GM12878 (cell line): ENCODE measurements at regions not wholly inside any gene's neighbourhood (a gene's known extent, or its start where the extent isn't known, plus 50 kb on each side); places are given as distances from the start of the nearest gene placed in this dataset.

Experiments
- ATAC-seq: fragments of 200-7000 bp; cut with Tn5 transposase; 3 replicates; pipeline ENCODE4 v1.9.1; 2020; ENCODE audit warnings: mild to moderate bottlenecking, moderate library complexity
- BruUV-seq: library from RNA; stranded (reverse); fragments of 400-500 nt; replicated peaks from 2 replicates; lab custom pipeline; 2021; lab: Mats Ljungman, UMichigan
- CTCF ChIA-PET: fragments of 300-600 bp; sonication (Branson Sonifier 250); formaldehyde crosslinking; extraction: SDS; loops from one replicate; lab custom pipeline; 2021; ENCODE audit warnings: inconsistent platforms; lab: Yijun Ruan, JAX
- POLR2A ChIA-PET: fragments of 350-600 bp; formaldehyde crosslinking; extraction: SDS; loops from one replicate; lab custom pipeline; 2021; ENCODE audit warnings: inconsistent platforms; lab: Charles Lee
- RAD21 ChIA-PET: fragments of 300-600 bp; sonication (Branson Sonifier 250); formaldehyde crosslinking; loops from one replicate; lab custom pipeline; 2023; ENCODE audit warnings: antibody characterized with exemption; ENCODE audit not compliant: unreplicated experiment; lab: Charles Lee
- SMC1A ChIA-PET: fragments of 300-600 bp; sonication (Branson Sonifier 250); formaldehyde crosslinking; loops from one replicate; lab custom pipeline; 2023; ENCODE audit not compliant: unreplicated experiment, uncharacterized antibody; lab: Charles Lee
- DNase-seq: peaks from one replicate; pipeline ENCODE4 v3.0.0-alpha.2; 2011; ENCODE audit warnings: low read depth, low spot score
- FAIRE-seq: peaks from 3 replicates; lab custom pipeline; 2011; peaks lifted over from hg19 to GRCh38; lab: Jason Lieb, UNC
- H2AFZ ChIP-seq: 2 replicates; pipeline ENCODE4 v1.6.0; 2011; ENCODE audit warnings: low read depth, low read length, control low read depth; ENCODE audit not compliant: control insufficient read depth
- H3K27ac ChIP-seq: 2 replicates; pipeline ENCODE4 v1.5.1; 2011; ENCODE audit warnings: control low read depth; ENCODE audit not compliant: control insufficient read depth, insufficient read depth
- H3K27me3 ChIP-seq, 2 experiments: replicated peaks in 1 of 2; 2 replicates each; pipeline versions ENCODE4 v1.6.0 to v1.6.1; 2011; ENCODE audit warnings: low read length in 1 of 2; ENCODE audit not compliant: control insufficient read depth in 2 of 2, insufficient read depth in 2 of 2
- H3K36me3 ChIP-seq, 2 experiments: 2 replicates each; pipeline ENCODE4 v1.5.1; 2011; ENCODE audit warnings: low read length in 1 of 2; ENCODE audit not compliant: control insufficient read depth in 2 of 2, insufficient read depth in 2 of 2
- H3K4me1 ChIP-seq: 2 replicates; pipeline ENCODE4 v1.6.1; 2011; ENCODE audit warnings: mild to moderate bottlenecking, low read length, moderate library complexity, mixed read lengths; ENCODE audit not compliant: control insufficient read depth, insufficient read depth
- H3K4me2 ChIP-seq: 2 replicates; pipeline ENCODE4 v1.6.0; 2011; ENCODE audit warnings: control low read depth; ENCODE audit not compliant: control insufficient read depth, insufficient read depth
- H3K4me3 ChIP-seq: fragments of 200-600 bp; sonication (generic); 2 replicates; pipeline ENCODE4 v1.5.1; 2016
- H3K79me2 ChIP-seq: 2 replicates; pipeline ENCODE4 v1.6.0; 2011; ENCODE audit warnings: low read length; ENCODE audit not compliant: control insufficient read depth, insufficient read depth
- H3K9ac ChIP-seq: 2 replicates; pipeline ENCODE4 v1.8.0; 2011; ENCODE audit warnings: low read length, control low read depth, mixed read lengths; ENCODE audit not compliant: control insufficient read depth, insufficient read depth
- H3K9me3 ChIP-seq: replicated peaks from 3 replicates; pipeline ENCODE4 v1.5.1; 2011; ENCODE audit warnings: mild to moderate bottlenecking, low read length; ENCODE audit not compliant: control insufficient read depth, insufficient read depth
- H4K20me1 ChIP-seq: 2 replicates; pipeline ENCODE4 v1.6.0; 2011; ENCODE audit not compliant: control insufficient read depth, insufficient read depth
- IKZF1 ChIP-seq: fragments of 450-650 bp; conservative IDR thresholded peaks from 2 replicates; pipeline ENCODE4 v1.6.1; 2017; ENCODE audit warnings: antibody characterized with exemption, mild to moderate bottlenecking
- ZBED1 ChIP-seq: IDR thresholded peaks from 2 replicates; pipeline ENCODE4 v1.6.1; 2016; ENCODE audit warnings: borderline replicate concordance
- ZNF274 ChIP-seq: IDR thresholded peaks from one replicate; pipeline ENCODE4 v1.8.0; 2011; ENCODE audit not compliant: insufficient read length, insufficient read depth
- in situ Hi-C: fragments of 300-500 bp; cut with MboI; formaldehyde crosslinking; loops from 9 replicates; pipeline ENCODE4 v1.14.3; 2018; ENCODE audit warnings: mixed read lengths
- intact Hi-C: fragments of 100-400 bp; cut with micrococcal nuclease; formaldehyde crosslinking; loops from one replicate; pipeline ENCODE4 v1.14.2; 2022; ENCODE audit not compliant: unreplicated experiment
- TF ChIP-seq, protein P1 (sequence below): IDR thresholded peaks from 2 replicates; pipeline ENCODE4 v1.6.1; 2011; ENCODE audit warnings: borderline replicate concordance, low read depth, mild to moderate bottlenecking, moderate library complexity, low read length; ENCODE audit not compliant: insufficient read depth, poor library complexity, severe bottlenecking
- TF ChIP-seq, protein P2 (sequence below): IDR thresholded peaks from 2 replicates; pipeline ENCODE4 v1.6.1; 2011; ENCODE audit warnings: low read depth, mild to moderate bottlenecking, low read length, moderate library complexity, borderline replicate concordance; ENCODE audit errors: extremely low read depth

DNA sequence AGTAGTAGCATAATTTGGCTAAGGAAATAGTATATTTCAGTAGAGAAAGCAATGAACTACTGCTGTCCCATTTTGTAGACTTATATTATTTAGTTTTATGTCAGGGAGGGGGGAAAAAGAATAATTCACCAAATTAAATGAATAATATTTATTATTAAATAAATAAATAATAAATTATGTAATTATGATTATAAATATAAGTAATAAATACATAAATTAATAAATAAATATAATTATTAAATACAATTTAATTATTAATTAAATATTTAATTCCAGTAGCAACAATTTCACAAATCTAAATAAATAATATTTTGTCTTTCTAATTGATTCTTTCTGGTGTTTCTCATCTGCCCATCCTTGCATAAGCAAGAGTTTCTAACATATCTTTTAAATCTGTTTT lies 81.1 kb upstream of the PLSCR4 start:
- RAD21 ChIA-PET, result no interaction called here
- no peak overlapping the region for H3K9ac ChIP-seq
- CTCF ChIA-PET, result no interaction called here
- intact Hi-C loops (no loop called here), in situ Hi-C loops (no loop called here)
- POLR2A ChIA-PET, result no interaction called here
- H3K9me3 ChIP-seq, result no peaks in the 10 kb centered on the region
- no peak overlapping the region for H3K4me2 ChIP-seq
- no peaks in the 10 kb centered on the region for H3K79me2 ChIP-seq
- no peak overlapping the region for H2AFZ ChIP-seq
- H3K4me3 ChIP-seq, result no peak overlapping the region
- H3K4me1 ChIP-seq, result no peaks in the 10 kb centered on the region
- SMC1A ChIA-PET, result no interaction called here
- H3K36me3 ChIP-seq, result no peaks in the 10 kb centered on the region
- no peaks in the 10 kb centered on the region for H4K20me1 ChIP-seq
- no peak for ATAC-seq
- no peaks in the 10 kb centered on the region for H3K27me3 ChIP-seq
- DNase-seq, result no peak
- TF ChIP-seq ZBED1 (no peak), IKZF1 (no peak), ZNF274 (no peak)
- TF ChIP-seq, protein P1, sequence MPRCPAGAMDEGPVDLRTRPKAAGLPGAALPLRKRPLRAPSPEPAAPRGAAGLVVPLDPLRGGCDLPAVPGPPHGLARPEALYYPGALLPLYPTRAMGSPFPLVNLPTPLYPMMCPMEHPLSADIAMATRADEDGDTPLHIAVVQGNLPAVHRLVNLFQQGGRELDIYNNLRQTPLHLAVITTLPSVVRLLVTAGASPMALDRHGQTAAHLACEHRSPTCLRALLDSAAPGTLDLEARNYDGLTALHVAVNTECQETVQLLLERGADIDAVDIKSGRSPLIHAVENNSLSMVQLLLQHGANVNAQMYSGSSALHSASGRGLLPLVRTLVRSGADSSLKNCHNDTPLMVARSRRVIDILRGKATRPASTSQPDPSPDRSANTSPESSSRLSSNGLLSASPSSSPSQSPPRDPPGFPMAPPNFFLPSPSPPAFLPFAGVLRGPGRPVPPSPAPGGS, result no peak
- TF ChIP-seq, protein P2, sequence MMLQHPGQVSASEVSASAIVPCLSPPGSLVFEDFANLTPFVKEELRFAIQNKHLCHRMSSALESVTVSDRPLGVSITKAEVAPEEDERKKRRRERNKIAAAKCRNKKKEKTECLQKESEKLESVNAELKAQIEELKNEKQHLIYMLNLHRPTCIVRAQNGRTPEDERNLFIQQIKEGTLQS, result no peak
- no peak overlapping the region for H3K27ac ChIP-seq
- FAIRE-seq, result no peak
- no TSS peak for BruUV-seq
